ENCODE measurements at regions not wholly inside any gene's neighbourhood (a gene's known extent, or its start where the extent isn't known, plus 50 kb on each side); places are given as distances from the start of the nearest gene placed in this dataset.

- DNase-seq (ENCODE audit: low spot score) = no peak
- no peak for FAIRE-seq
Measured at GRCh38 chr5:62727184-62727583, 148.6 kb downstream of the LRRC70 start.

GRCh38 chr5:62722360-62722759, 143.7 kb downstream of the LRRC70 start:
- no peak for FAIRE-seq
- no peak for DNase-seq (ENCODE audit: low spot score)

GRCh38 chr5:62720031-62720441, 141.4 kb downstream of the LRRC70 start:
- FAIRE-seq (no peak), DNase-seq (ENCODE audit: low spot score) (peak; percentile 6)

- no peak for DNase-seq (ENCODE audit: low spot score)
- no peak for FAIRE-seq
Measured at GRCh38 chr5:62719061-62719720, 140.6 kb downstream of the LRRC70 start.

- DNase-seq (ENCODE audit: low spot score) = no peak
- FAIRE-seq = no peak
Measured at GRCh38 chr5:62718324-62718723, 139.7 kb downstream of the LRRC70 start.

- DNase-seq (ENCODE audit: low spot score) (no peak), FAIRE-seq (no peak)
Measured at GRCh38 chr5:62717301-62717933, 138.8 kb downstream of the LRRC70 start.

GRCh38 chr5:62714296-62714695, 135.7 kb downstream of the LRRC70 start:
- no peak for FAIRE-seq
- no peak for DNase-seq (ENCODE audit: low spot score)

- FAIRE-seq = no peak
- no peak for DNase-seq (ENCODE audit: low spot score)
Measured at GRCh38 chr5:62708481-62709325, 130.1 kb downstream of the LRRC70 start.

GRCh38 chr5:62707563-62707962, 128.9 kb downstream of the LRRC70 start:
- DNase-seq (ENCODE audit: low spot score) (no peak), FAIRE-seq (no peak)

GRCh38 chr5:62707131-62707530, 128.5 kb downstream of the LRRC70 start:
- no peak for FAIRE-seq

GRCh38 chr5:62705022-62705421, 126.4 kb downstream of the LRRC70 start:
- DNase-seq (ENCODE audit: low spot score) (no peak), FAIRE-seq (no peak)

More at GRCh38 chr5:62707131-62707530, 128.5 kb downstream of the LRRC70 start:
- no peak for DNase-seq (ENCODE audit: low spot score)

GRCh38 chr5:62702126-62702525, 123.5 kb downstream of the LRRC70 start:
- FAIRE-seq = no peak
- DNase-seq (ENCODE audit: low spot score) = no peak

GRCh38 chr5:62701036-62701435, 122.4 kb downstream of the LRRC70 start:
- FAIRE-seq (no peak), DNase-seq (ENCODE audit: low spot score) (no peak)

- DNase-seq (ENCODE audit: low spot score) (no peak), FAIRE-seq (no peak)
Measured at GRCh38 chr5:62698756-62699155, 120.1 kb downstream of the LRRC70 start.

GRCh38 chr5:62695274-62695673, 116.7 kb downstream of the LRRC70 start:
- DNase-seq (ENCODE audit: low spot score) = no peak
- no peak for FAIRE-seq

GRCh38 chr5:62692946-62693713, 114.5 kb downstream of the LRRC70 start:
- FAIRE-seq = no peak
- DNase-seq (ENCODE audit: low spot score) = no peak

GRCh38 chr5:62691946-62692345, 113.3 kb downstream of the LRRC70 start:
- FAIRE-seq = no peak
- DNase-seq (ENCODE audit: low spot score) = no peak

- FAIRE-seq (no peak), DNase-seq (ENCODE audit: low spot score) (no peak)
Measured at GRCh38 chr5:62690421-62690820, 111.8 kb downstream of the LRRC70 start.

GRCh38 chr5:62689599-62690368, 111.2 kb downstream of the LRRC70 start:
- DNase-seq (ENCODE audit: low spot score) = no peak
- no peak for FAIRE-seq

- DNase-seq (ENCODE audit: low spot score) (no peak), FAIRE-seq (no peak)
Measured at GRCh38 chr5:62686692-62687091, 108.1 kb downstream of the LRRC70 start.

- DNase-seq (ENCODE audit: low spot score) = no peak
Measured at GRCh38 chr5:62685221-62685620, 106.6 kb downstream of the LRRC70 start.

More at GRCh38 chr5:62685221-62685620, 106.6 kb downstream of the LRRC70 start:
- no peak for FAIRE-seq
